Prostate gland (tissue), 2 donors: ENCODE measurements at regions not wholly inside any gene's neighbourhood (a gene's known extent, or its start where the extent isn't known, plus 50 kb on each side); places are given as distances from the start of the nearest gene placed in this dataset.

Experiments used
- CTCF ChIP-seq, 4 experiments: fragments of 200-600 bp in 2 of 4; fragments of 450-650 bp in 2 of 4; sonication (generic) in 2 of 4; IDR thresholded peaks; 1 replicate in 3 of 4; 2 replicates in 1 of 4; pipeline ENCODE4 v1.5.1; 2016 to 2019; ENCODE audit warnings: antibody characterized with exemption in 4 of 4, mild to moderate bottlenecking in 2 of 4, moderate library complexity in 2 of 4
- POLR2A ChIP-seq: fragments of 450-650 bp; IDR thresholded peaks from one replicate; pipeline ENCODE4 v1.6.1; 2016; ENCODE audit warnings: antibody characterized with exemption, mild to moderate bottlenecking

GRCh38 chr13:34879851-34880250 is 62.2 kb upstream of the NBEA start:
- TF ChIP-seq CTCF (IDR thresholded peaks at IDR 0.05): no peak
- no peak for TF ChIP-seq POLR2A
